BLaER1 treated with 17β-estradiol and CSF1 and Interleukin-3, amounts not matched to agents 10 nM and 100 nM (cell line): ENCODE measurements at regions not wholly inside any gene's neighbourhood (a gene's known extent, or its start where the extent isn't known, plus 50 kb on each side); places are given as distances from the start of the nearest gene placed in this dataset.

Experiments
- H3K27ac ChIP-seq, 11 experiments: shearing (Covaris generic); formaldehyde crosslinking; 2 replicates each; pipeline ENCODE4 v1.8.1; 2022
- H3K27me3 ChIP-seq, 11 experiments: shearing (Covaris generic); formaldehyde crosslinking; 2 replicates each; pipeline ENCODE4 v1.8.1; 2022
- H3K36me3 ChIP-seq, 11 experiments: shearing (Covaris generic); formaldehyde crosslinking; 2 replicates each; pipeline ENCODE4 v1.8.1; 2022
- H3K4me1 ChIP-seq, 10 experiments: shearing (Covaris generic); formaldehyde crosslinking; 2 replicates each; pipeline ENCODE4 v1.8.1; 2022
- H3K4me2 ChIP-seq, 11 experiments: shearing (Covaris generic); formaldehyde crosslinking; 2 replicates each; pipeline ENCODE4 v1.8.1; 2022
- H3K4me3 ChIP-seq, 10 experiments: shearing (Covaris generic); formaldehyde crosslinking; 2 replicates each; pipeline ENCODE4 v1.8.1; 2022
- H3K9ac ChIP-seq, 11 experiments: shearing (Covaris generic); formaldehyde crosslinking; 2 replicates each; pipeline ENCODE4 v1.8.1; 2022
- H3K9me3 ChIP-seq, 11 experiments: shearing (Covaris generic); formaldehyde crosslinking; replicated peaks in 1 of 11; 2 replicates each; pipeline ENCODE4 v1.8.1; 2022
- H4K20me1 ChIP-seq, 11 experiments: shearing (Covaris generic); formaldehyde crosslinking; 2 replicates each; pipeline ENCODE4 v1.8.1; 2022
- Cebpa-rat ChIP-seq, 11 experiments: shearing (Covaris generic); IDR thresholded peaks; 2 replicates each; pipeline ENCODE4 v1.8.1; 2022

GRCh38 chr3:195008816-195009215 lies 262.1 kb downstream of the XXYLT1 start:
- H3K9me3 ChIP-seq: peaks cover 0 to 8% (median 0%) of the 10 kb centered on the region in 11 experiments; a peak in 3 of 22 replicates
- H3K27ac ChIP-seq: peak overlapping the region in 8 of 11 experiments; percentile 8 to 96 (median 93); a peak in 13 of 22 replicates
- H3K4me3 ChIP-seq: no peak overlapping the region
- no peaks in the 10 kb centered on the region for H4K20me1 ChIP-seq
- no peak for TF ChIP-seq Cebpa-rat (IDR thresholded peaks at IDR 0.05)
- no peaks in the 10 kb centered on the region for H3K27me3 ChIP-seq
- peaks cover 52 to 95% (median 70%) of the 10 kb centered on the region in 10 experiments for H3K4me1 ChIP-seq
- peak overlapping the region; percentile 3 to 92 (median 55); a peak in 18 of 22 replicates for H3K4me2 ChIP-seq
- H3K9ac ChIP-seq: no peak overlapping the region
- H3K36me3 ChIP-seq: no peaks in the 10 kb centered on the region

- no peaks in the 10 kb centered on the region for H3K36me3 ChIP-seq
- peaks cover 0 to 8% (median 0%) of the 10 kb centered on the region in 11 experiments; a peak in 3 of 22 replicates for H3K9me3 ChIP-seq
- H3K27ac ChIP-seq: no peak overlapping the region
- no peak for TF ChIP-seq Cebpa-rat (IDR thresholded peaks at IDR 0.05)
- peaks cover 48 to 95% (median 69%) of the 10 kb centered on the region in 10 experiments for H3K4me1 ChIP-seq
- no peaks in the 10 kb centered on the region for H4K20me1 ChIP-seq
- no peak overlapping the region for H3K4me3 ChIP-seq
- no peaks in the 10 kb centered on the region for H3K27me3 ChIP-seq
- H3K4me2 ChIP-seq: peak overlapping the region in 6 of 11 experiments; percentile 5 to 87 (median 38); a peak in 10 of 22 replicates
- no peak overlapping the region for H3K9ac ChIP-seq
Measured at GRCh38 chr3:195009616-195010015, 261.3 kb downstream of the XXYLT1 start.

GRCh38 chr3:195010551-195011100 lies 260.3 kb downstream of the XXYLT1 start:
- Histone ChIP-seq H3K9ac (no peak overlapping the region), H3K36me3 (no peaks in the 10 kb centered on the region), H3K4me3 (no peak overlapping the region), H3K4me1 (peaks cover 57 to 95% (median 69%) of the 10 kb centered on the region in 10 experiments), H3K27me3 (no peaks in the 10 kb centered on the region), H4K20me1 (no peaks in the 10 kb centered on the region), H3K4me2 (peak overlapping the region in 9 of 11 experiments; percentile 5 to 87 (median 40); a peak in 17 of 22 replicates), H3K9me3 (peaks cover 0 to 8% (median 0%) of the 10 kb centered on the region in 11 experiments; a peak in 3 of 22 replicates), H3K27ac (peak overlapping the region in 4 of 11 experiments; percentile 9 to 23 (median 12); a peak in 3 of 22 replicates)
- TF ChIP-seq Cebpa-rat (IDR thresholded peaks at IDR 0.05): no peak

GRCh38 chr3:195011231-195011834 lies 259.6 kb downstream of the XXYLT1 start:
- no peaks in the 10 kb centered on the region for H4K20me1 ChIP-seq
- no peak overlapping the region for H3K9ac ChIP-seq
- H3K4me2 ChIP-seq: peak overlapping the region in 9 of 11 experiments; percentile 5 to 57 (median 40); a peak in 16 of 22 replicates
- H3K4me1 ChIP-seq: peaks cover 53 to 93% (median 68%) of the 10 kb centered on the region in 10 experiments
- H3K27me3 ChIP-seq: no peaks in the 10 kb centered on the region
- peak overlapping the region in 3 of 11 experiments; percentile 9 to 23 (median 17); a peak in 2 of 22 replicates for H3K27ac ChIP-seq
- no peak overlapping the region for H3K4me3 ChIP-seq
- TF ChIP-seq Cebpa-rat (IDR thresholded peaks at IDR 0.05): no peak
- no peaks in the 10 kb centered on the region for H3K36me3 ChIP-seq
- peaks cover 0 to 8% (median 0%) of the 10 kb centered on the region in 11 experiments; a peak in 3 of 22 replicates for H3K9me3 ChIP-seq

- Histone ChIP-seq H4K20me1 (no peaks in the 10 kb centered on the region), H3K4me2 (peak overlapping the region in 8 of 11 experiments; percentile 4 to 57 (median 32); a peak in 11 of 22 replicates), H3K36me3 (no peaks in the 10 kb centered on the region), H3K9me3 (peaks cover 0 to 8% (median 0%) of the 10 kb centered on the region in 11 experiments; a peak in 3 of 22 replicates), H3K27ac (peak overlapping the region in 4 of 11 experiments; percentile 6 to 27 (median 20); a peak in 3 of 22 replicates), H3K4me3 (no peak overlapping the region), H3K9ac (no peak overlapping the region; a peak in 1 of 22 replicates), H3K4me1 (peaks cover 49 to 86% (median 60%) of the 10 kb centered on the region in 10 experiments), H3K27me3 (no peaks in the 10 kb centered on the region; a peak in 1 of 22 replicates)
- no peak for TF ChIP-seq Cebpa-rat (IDR thresholded peaks at IDR 0.05)
Measured at GRCh38 chr3:195012100-195012499, 258.9 kb downstream of the XXYLT1 start.

- TF ChIP-seq Cebpa-rat (IDR thresholded peaks at IDR 0.05): no peak
Measured at GRCh38 chr3:195012571-195012970, 258.4 kb downstream of the XXYLT1 start.

GRCh38 chr3:195013411-195014361 lies 257.3 kb downstream of the XXYLT1 start:
- Histone ChIP-seq H3K9ac (no peak overlapping the region), H3K27me3 (no peaks in the 10 kb centered on the region; a peak in 1 of 22 replicates), H3K9me3 (peaks cover 0 to 8% (median 0%) of the 10 kb centered on the region in 11 experiments; a peak in 3 of 22 replicates), H3K4me3 (no peak overlapping the region), H3K36me3 (no peaks in the 10 kb centered on the region), H3K4me2 (peak overlapping the region in 9 of 11 experiments; percentile 56 to 85 (median 77); a peak in 11 of 22 replicates), H4K20me1 (no peaks in the 10 kb centered on the region), H3K27ac (no peak overlapping the region), H3K4me1 (peaks cover 36 to 70% (median 46%) of the 10 kb centered on the region in 10 experiments)
- TF ChIP-seq Cebpa-rat (IDR thresholded peaks at IDR 0.05): no peak

More at GRCh38 chr3:195012571-195012970, 258.4 kb downstream of the XXYLT1 start:
- H3K4me3 ChIP-seq: no peak overlapping the region
- no peaks in the 10 kb centered on the region for H3K36me3 ChIP-seq
- H3K4me1 ChIP-seq: peaks cover 45 to 81% (median 57%) of the 10 kb centered on the region in 10 experiments
- H4K20me1 ChIP-seq: no peaks in the 10 kb centered on the region
- no peaks in the 10 kb centered on the region; a peak in 1 of 22 replicates for H3K27me3 ChIP-seq
- H3K4me2 ChIP-seq: peak overlapping the region in 5 of 11 experiments; percentile 8 to 53 (median 42); a peak in 5 of 22 replicates
- H3K27ac ChIP-seq: peak overlapping the region in 1 of 11 experiments; percentile 17; a peak in 1 of 22 replicates
- H3K9me3 ChIP-seq: peaks cover 0 to 8% (median 0%) of the 10 kb centered on the region in 11 experiments; a peak in 3 of 22 replicates
- H3K9ac ChIP-seq: no peak overlapping the region

- Histone ChIP-seq H3K9ac (peak overlapping the region in 1 of 11 experiments; percentile 9; a peak in 2 of 22 replicates), H3K4me1 (peaks cover 33 to 56% (median 41%) of the 10 kb centered on the region in 10 experiments), H3K4me2 (peak overlapping the region; percentile 53 to 85 (median 73)), H3K27ac (peak overlapping the region in 4 of 11 experiments; percentile 11 to 64 (median 40); a peak in 5 of 22 replicates), H3K9me3 (no peaks in the 10 kb centered on the region), H3K4me3 (no peak overlapping the region), H3K36me3 (no peaks in the 10 kb centered on the region), H4K20me1 (no peaks in the 10 kb centered on the region), H3K27me3 (no peaks in the 10 kb centered on the region; a peak in 1 of 22 replicates)
- no peak for TF ChIP-seq Cebpa-rat (IDR thresholded peaks at IDR 0.05)
Measured at GRCh38 chr3:195015021-195015420, 255.9 kb downstream of the XXYLT1 start.
